CD4-positive, alpha-beta T cell treated with Interleukin-2 at 100 ng/mL for 4 hours (primary cell): ENCODE measurements at regions not wholly inside any gene's neighbourhood (a gene's known extent, or its start where the extent isn't known, plus 50 kb on each side); places are given as distances from the start of the nearest gene placed in this dataset.
"Not testable (repeated sequence)": the region's sequence is repeated elsewhere in the genome, so short reads cannot be mapped to it uniquely, and the experiment has no call there.

Experiments used
- DNase-seq: peaks from one replicate; pipeline ENCODE4 v3.0.0-alpha.2; 2020; ENCODE audit warnings: low spot score

DNA sequence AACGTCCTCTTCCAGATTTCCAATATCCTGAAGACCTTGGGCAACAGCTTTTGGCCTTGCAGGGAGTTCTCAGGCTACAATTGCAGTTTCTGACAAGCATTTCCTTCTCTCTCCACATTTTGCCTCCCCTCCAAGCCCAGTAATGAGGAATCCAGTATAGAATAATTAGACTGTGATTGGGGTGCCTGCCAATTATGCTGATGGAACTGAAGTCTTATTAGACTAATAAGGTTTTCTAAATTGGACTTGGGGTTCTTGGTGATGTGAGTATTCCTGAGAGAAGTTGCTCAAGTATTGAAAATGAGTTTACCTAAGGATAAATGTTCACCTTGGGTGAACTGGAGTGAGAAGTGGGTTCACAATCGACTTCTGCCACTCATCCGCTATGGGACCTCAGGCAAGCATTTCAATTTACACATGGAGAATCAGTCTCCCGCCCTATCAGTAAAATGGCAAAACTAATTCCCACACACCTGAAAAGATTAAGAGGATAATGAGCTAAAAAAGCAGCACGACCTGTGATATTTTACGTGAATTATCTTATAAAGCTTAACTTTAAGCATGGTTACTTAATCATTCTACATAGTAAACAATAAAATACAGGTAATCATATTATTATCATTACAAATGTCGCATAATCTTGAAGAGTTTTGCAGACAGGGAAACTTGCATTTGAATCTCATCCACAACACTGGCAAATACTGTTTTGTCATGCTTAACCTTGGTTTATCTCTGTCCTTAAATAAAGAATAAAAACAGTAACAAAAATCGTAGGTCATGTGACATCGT is 628.0 kb downstream of the TMEM114 start:
- DNase-seq, result no peak

GRCh38 chr16:7957151-7957550 is 624.5 kb downstream of the RBFOX1 start:
- DNase-seq, result no peak

DNA sequence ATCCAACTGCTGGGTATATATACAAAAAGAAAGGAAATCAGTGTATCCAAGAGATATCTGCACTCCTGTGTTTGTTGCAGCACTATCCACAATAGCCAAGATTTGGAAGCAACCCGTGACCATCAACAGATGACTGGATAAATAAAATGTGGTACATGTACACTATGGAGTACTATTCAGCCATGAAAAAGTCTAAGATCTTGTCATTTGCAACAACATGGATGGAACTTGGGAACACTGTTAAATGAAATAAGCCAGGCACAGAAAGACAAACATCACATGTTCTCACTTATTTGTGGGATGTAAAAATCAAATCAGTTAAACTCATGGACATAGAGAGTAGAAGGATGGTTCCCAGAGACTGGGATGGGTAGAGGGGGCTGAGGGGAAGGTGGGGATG is 620.7 kb downstream of the RBFOX1 start:
- no peak for DNase-seq

DNA sequence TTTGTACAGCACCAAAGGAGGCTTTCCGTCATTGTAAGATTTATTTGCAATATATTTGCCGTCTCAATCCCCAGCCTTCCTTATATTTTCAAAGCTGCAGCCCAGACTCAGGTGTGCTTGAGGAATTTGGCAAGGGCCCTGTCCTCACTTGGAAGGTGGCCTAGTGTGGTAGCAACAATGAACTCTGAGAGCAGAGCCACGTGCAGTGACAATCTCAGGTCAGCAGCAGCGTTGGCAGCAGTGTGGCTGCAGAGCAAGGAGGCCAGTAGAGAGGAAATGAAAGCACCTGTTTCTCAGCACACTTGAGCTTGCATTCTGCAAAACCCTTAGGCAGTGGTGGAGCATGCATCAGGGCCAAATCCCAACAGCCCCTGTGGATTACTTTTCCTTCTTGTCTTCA is 613.5 kb downstream of the RBFOX1 start:
- DNase-seq, result no peak

- no peak for DNase-seq
Measured at GRCh38 chr16:7938175-7938574, 605.5 kb downstream of the RBFOX1 start.

DNA sequence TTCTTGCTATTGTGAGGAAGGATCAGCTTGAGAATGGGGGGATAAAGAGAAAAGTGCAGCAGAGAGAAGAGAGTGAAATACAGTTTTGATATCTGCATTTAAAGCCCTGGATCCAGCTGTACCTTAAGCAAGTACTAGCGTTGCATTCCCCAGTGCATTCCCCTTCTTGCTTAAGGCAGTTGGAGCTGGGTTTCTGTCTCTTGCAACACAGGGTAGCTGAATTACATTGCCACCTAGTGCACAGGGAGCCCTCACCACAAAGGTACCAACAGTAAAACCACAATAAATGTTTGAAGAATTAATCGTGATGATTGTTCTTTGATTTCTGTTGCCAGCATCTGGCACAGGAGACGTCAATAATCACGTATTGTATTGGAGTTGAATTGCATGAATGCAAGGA is 588.7 kb downstream of the RBFOX1 start:
- no peak for DNase-seq

GRCh38 chr16:7919782-7920181 is 587.1 kb downstream of the RBFOX1 start:
- no peak for DNase-seq

GRCh38 chr16:7914748-7915147 is 582.1 kb downstream of the RBFOX1 start:
- no peak for DNase-seq

- DNase-seq, result no peak
Measured at GRCh38 chr16:7912132-7912531, 579.5 kb downstream of the RBFOX1 start.

DNA sequence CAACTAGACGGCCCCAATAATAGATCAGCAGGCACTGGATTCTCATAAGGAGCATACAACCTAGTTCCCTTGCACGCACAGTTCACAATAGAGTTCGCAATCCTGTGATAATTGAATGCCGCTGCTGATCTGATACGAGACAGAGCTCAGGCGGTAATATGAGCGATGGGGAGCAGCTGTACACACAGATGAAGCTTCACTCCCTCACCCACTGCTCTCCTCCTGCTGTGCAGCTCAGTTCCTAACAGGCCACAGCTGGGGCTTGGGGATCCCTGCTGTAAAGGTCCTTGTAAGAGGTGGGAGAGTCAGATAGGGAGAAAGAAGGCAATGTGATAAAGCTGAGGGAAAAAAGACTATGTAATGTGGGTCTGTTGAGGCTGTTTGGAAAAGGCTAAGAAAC is 577.5 kb downstream of the RBFOX1 start:
- DNase-seq, result no peak

DNA sequence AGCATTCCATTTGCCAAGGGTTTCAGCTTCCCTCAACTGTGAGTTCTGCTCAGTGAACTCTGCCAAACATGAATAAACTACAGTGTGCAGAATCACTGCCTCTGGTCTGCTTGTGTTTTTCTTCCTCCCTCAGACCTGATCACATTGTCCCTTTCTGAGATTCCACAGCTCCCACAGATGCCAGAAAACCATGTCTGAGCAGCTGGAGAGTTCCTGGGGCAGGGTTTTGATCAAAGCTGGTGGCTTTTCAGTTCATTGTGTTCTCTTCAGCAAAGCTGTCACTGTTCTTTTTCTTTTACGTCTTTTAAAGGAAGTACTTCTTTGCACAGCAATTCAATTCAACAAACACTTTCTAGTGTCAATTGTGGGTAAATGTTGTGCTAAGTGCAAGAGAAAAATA is 555.8 kb downstream of the RBFOX1 start:
- DNase-seq, result no peak

DNA sequence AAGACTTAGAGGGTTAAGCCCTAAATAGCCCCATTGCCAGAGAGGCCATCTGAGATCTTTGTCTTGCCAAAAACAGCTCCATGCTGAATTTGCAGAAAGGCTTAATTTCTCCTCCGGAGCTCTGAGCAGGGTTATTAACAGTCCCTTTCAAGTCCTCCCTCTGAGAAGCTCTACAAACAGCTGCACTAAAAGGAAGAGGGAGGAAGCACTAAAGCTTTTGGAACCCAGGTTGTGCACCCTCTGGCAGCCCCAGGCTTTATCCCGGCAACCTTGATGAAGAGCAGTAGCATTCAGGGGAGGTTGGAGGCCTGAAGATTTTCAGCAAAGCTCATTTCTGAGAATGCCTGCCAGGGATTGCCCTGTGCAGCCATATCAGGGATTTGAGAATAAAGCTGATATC is 554.7 kb downstream of the RBFOX1 start:
- no peak for DNase-seq

DNA sequence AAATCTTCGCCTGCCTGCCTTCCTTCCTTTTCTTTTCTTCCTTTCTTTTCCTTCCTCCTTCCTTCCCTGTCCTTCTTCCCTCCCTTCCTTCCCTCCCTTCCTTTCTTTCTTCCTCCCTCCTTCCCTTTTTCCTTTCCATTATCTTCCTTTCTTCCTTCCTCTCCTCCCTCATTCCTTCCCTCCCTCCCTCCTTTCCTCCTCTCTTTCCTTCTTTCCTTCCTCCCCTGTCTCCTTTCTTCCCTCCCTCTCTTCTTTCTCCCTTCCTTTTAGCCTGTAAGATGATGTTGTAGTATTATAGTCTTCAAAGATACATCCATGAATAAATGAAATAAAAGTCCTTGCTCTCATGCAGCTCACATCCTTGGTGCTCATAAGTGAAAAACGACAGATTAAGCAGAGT is 539.3 kb downstream of the RBFOX1 start:
- no peak for DNase-seq

DNA sequence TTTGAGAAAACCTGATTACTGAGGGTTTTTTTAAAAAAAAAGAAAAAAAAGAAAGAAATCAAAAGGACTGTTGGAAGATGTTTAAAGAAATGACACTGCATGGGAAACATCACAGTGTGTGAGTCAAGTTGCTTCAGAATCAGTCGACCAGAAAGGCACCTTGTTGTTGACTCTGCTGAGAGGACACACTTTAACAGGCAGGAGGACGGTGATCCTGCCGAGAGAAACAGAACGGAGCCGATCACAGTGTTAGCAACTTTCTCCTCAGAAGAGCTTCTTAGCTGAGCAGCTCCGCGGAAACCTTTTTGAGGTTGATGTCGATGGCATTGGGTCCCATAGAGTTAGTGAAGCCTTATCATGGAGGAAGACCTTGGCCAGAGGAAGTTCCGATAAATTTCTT is 538.7 kb downstream of the RBFOX1 start:
- DNase-seq, result no peak

DNA sequence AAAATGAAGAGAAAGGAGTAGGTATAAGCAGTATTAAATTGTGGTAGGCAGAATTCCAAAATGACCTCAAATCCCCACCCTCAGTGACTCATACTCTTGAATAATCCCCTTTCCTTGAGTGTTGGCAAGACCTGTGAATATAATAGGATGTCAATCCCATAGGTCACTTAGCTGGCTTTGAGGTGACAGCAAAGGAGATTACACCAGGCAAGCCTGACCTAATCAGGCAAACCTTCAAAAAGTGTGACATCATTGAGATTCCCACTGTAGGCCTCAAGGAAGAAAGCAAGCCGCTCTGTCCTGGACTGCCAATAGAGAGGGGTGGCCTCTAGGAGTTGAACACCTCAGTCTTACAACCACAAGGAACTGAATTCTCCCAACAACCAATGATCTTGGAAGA is 535.2 kb downstream of the RBFOX1 start:
- no peak for DNase-seq

- no peak for DNase-seq
Measured at GRCh38 chr16:7866144-7866543, 533.5 kb downstream of the RBFOX1 start.

DNA sequence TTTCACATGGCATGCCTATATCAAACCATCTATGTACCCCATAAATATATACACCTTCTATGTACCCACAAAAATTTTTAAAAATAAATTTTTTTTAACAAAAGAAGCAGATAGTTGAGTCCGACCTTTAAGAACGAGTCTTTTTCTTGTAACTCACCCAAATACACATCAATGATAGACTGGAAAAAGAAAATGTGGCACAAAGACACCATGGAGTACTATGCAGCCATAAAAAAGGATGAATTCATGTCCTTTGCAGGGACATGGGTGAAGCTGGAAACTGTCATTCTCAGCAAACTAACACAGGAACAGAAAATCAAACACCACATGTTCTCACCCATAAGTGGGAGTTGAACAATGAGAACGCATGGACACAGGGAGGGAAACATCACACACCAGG is 532.7 kb downstream of the RBFOX1 start:
- not testable (repeated sequence) for DNase-seq

- DNase-seq, result no peak
Measured at GRCh38 chr16:7861891-7862582, 529.4 kb downstream of the RBFOX1 start.

DNA sequence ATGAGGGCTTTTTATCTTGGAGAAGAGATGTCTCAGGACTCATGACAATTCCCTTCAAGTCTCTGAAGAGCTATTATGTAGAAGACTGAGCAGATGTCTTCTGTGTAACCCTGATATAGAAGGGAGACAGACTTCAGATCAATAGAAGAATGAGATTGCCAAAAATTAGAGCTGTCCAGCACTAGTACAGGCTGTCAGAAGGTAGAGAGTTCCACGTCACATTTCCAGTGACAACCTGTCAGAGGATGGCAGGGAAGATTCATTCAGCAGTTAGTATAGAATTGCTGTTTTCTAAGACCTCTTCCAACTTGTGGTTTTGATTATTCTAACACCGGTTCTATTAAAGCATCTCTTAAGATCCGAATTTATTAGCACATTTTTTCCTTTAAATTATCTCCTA is 520.6 kb downstream of the RBFOX1 start:
- DNase-seq, result no peak

GRCh38 chr16:7849841-7850240 is 517.2 kb downstream of the RBFOX1 start:
- no peak for DNase-seq

- no peak for DNase-seq
Measured at GRCh38 chr16:7843261-7843660, 510.6 kb downstream of the RBFOX1 start.

DNA sequence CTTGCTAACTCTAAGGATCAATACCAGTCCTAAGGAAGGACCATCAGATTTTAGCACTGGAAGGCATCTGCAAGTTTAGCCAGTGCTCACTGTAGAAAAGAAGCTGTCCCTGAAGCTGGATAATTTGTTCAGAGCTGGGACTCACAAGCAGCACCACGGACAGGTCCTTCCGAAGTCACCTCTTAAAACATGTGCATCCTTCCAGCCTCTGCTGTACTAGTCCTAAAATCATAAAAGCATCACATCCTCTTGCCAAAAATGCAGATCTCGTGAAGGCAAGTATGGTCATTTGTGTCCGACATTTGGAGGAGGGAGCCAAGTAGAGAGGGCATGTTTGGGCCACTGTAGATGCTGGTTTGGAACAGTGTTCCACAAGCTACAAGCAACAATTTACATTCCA is 506.9 kb downstream of the RBFOX1 start:
- no peak for DNase-seq

DNA sequence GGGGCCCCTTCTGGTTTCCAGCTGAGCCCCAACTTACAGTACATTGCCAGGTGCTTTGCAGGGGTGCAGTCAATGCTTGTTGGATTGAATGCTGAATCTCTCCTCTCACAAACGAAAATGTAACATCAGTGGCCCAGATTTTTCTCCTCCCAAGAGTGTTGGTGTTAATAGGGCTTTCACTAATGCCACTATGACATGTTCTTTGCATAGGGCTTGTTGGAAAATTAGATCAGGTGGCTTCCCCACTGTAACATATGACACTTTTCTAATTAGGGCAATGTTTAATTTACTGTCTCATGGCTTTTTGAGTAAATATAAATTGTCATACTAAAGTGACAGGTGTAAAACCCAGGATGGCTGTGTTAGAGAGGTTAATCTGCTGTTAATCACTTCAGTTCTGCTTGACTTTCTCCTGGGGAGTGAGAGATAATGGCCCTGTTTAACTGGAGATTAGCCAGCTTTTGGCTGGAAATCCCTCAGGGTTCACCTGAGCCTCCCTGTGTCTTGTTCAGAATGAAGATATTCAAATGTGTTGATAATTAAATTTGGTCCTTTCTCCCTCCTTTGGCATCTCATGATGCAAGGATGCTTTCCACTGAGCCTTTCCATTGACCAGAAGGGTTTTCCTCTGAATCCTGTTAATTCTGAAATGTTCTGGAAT is 502.3 kb downstream of the RBFOX1 start:
- no peak for DNase-seq
